Fibroblast of pulmonary artery (primary cell): ENCODE measurements at regions not wholly inside any gene's neighbourhood (a gene's known extent, or its start where the extent isn't known, plus 50 kb on each side); places are given as distances from the start of the nearest gene placed in this dataset.
A peak's percentile ranks its signal among the peaks of the same experiment; 100 is the strongest.

Source experiments
- DNase-seq: peaks from one replicate; pipeline ENCODE4 v3.0.0-alpha.2; 2010; ENCODE audit warnings: low read depth
- H3K4me3 ChIP-seq: replicated peaks from 2 replicates; pipeline ENCODE4 v1.5.1; 2011; ENCODE audit warnings: low read depth, mild to moderate bottlenecking, control low read depth, low read length, moderate library complexity
- CTCF ChIP-seq: IDR thresholded peaks from 2 replicates; pipeline ENCODE4 v1.5.1; 2011; ENCODE audit warnings: mild to moderate bottlenecking, control low read depth, low read length, inconsistent platforms; ENCODE audit errors: missing control alignments

- peak; percentile 62 for DNase-seq
- no peak for TF ChIP-seq CTCF
- H3K4me3 ChIP-seq, result no peak overlapping the region
Measured at GRCh38 chr2:12363569-12363968, 353.2 kb upstream of the TRIB2 start.

- H3K4me3 ChIP-seq, result no peak overlapping the region
- no peak for TF ChIP-seq CTCF
- DNase-seq, result no peak
Measured at GRCh38 chr2:12369566-12369965, 347.2 kb upstream of the TRIB2 start.

- TF ChIP-seq CTCF, result no peak
- no peak for DNase-seq
- H3K4me3 ChIP-seq, result no peak overlapping the region
Measured at GRCh38 chr2:12376025-12376424, 340.7 kb upstream of the TRIB2 start.

- no peak overlapping the region for H3K4me3 ChIP-seq
- no peak for TF ChIP-seq CTCF
- no peak for DNase-seq
Measured at GRCh38 chr2:12379143-12379542, 337.6 kb upstream of the TRIB2 start.

GRCh38 chr2:12381543-12382325 lies 335.0 kb upstream of the TRIB2 start:
- H3K4me3 ChIP-seq, result no peak overlapping the region
- DNase-seq, result no peak
- no peak for TF ChIP-seq CTCF

GRCh38 chr2:12382366-12382765 lies 334.4 kb upstream of the TRIB2 start:
- no peak for DNase-seq
- no peak overlapping the region for H3K4me3 ChIP-seq
- TF ChIP-seq CTCF, result no peak

GRCh38 chr2:12389344-12390045 lies 327.2 kb upstream of the TRIB2 start:
- peak; percentile 23 for DNase-seq
- no peak overlapping the region for H3K4me3 ChIP-seq
- no peak for TF ChIP-seq CTCF
